K562 (cell line): ENCODE measurements at regions not wholly inside any gene's neighbourhood (a gene's known extent, or its start where the extent isn't known, plus 50 kb on each side); places are given as distances from the start of the nearest gene placed in this dataset.

Source experiments
- ATAC-seq: fragments of 200-7000 bp; cut with Tn5 transposase; 3 replicates; pipeline ENCODE4 v1.9.1; 2020; ENCODE audit warnings: moderate library complexity
- BruUV-seq: library from RNA; stranded (reverse); fragments of 400-500 nt; replicated peaks from 2 replicates; lab custom pipeline; 2021; lab: Mats Ljungman, UMichigan
- CTCF ChIA-PET: fragments of 300-600 bp; formaldehyde crosslinking; extraction: SDS; loops from one replicate; lab custom pipeline; 2021; ENCODE audit warnings: low intra/inter-chr PET ratio; lab: Yijun Ruan, JAX
- POLR2A ChIA-PET: fragments of 300-600, 350-650 bp; sonication (Branson Sonifier 250); formaldehyde crosslinking; extraction: SDS; loops from one replicate; lab custom pipeline; 2021; ENCODE audit warnings: antibody characterized with exemption, inconsistent platforms; lab: Yijun Ruan, JAX
- DNase-seq, 4 experiments: peaks; one replicate each; pipeline versions ENCODE4 v3.0.0 to v3.0.0-alpha.2; 2011 to 2018; ENCODE audit warnings: low spot score in 3 of 4, mixed read lengths in 3 of 4; ENCODE audit errors: extremely low read depth in 1 of 4
- FAIRE-seq: peaks from 2 replicates; lab custom pipeline; 2011; peaks lifted over from hg19 to GRCh38; lab: Jason Lieb, UNC
- H2AFZ ChIP-seq: 2 replicates; pipeline ENCODE4 v1.6.0; 2011; ENCODE audit warnings: low read depth, low read length, control low read depth, inconsistent platforms
- H3K27ac ChIP-seq: fragments of 200-600 bp; 3 replicates; pipeline ENCODE4 v1.8.0; 2011; ENCODE audit warnings: low read depth, mild to moderate bottlenecking, control low read depth, inconsistent platforms, low read length, moderate library complexity, mixed read lengths; ENCODE audit errors: extremely low read depth
- H3K27me3 ChIP-seq, 2 experiments: fragments of 300-600 bp in 1 of 2; 2 replicates in 1 of 2; 3 replicates in 1 of 2; pipeline versions ENCODE4 v1.6.0 to v1.8.0; 2011; ENCODE audit warnings: inconsistent platforms in 2 of 2, low read length in 2 of 2, mild to moderate bottlenecking in 1 of 2, mixed read lengths in 1 of 2, moderate library complexity in 1 of 2; ENCODE audit not compliant: control insufficient read depth in 2 of 2, insufficient read depth in 2 of 2
- H3K36me3 ChIP-seq: fragments of 300-600 bp; 3 replicates; pipeline ENCODE4 v1.8.0; 2011; ENCODE audit warnings: mild to moderate bottlenecking, low read length, inconsistent platforms; ENCODE audit not compliant: control insufficient read depth, insufficient read depth
- H3K4me1 ChIP-seq, 2 experiments: fragments of 200-600 bp in 1 of 2; replicated peaks in 1 of 2; 2 replicates in 1 of 2; 3 replicates in 1 of 2; pipeline versions ENCODE4 v1.5.1 to v1.8.0; 2011; ENCODE audit warnings: inconsistent platforms in 2 of 2, low read length in 2 of 2, mild to moderate bottlenecking in 1 of 2, mixed read lengths in 1 of 2, moderate library complexity in 1 of 2; ENCODE audit not compliant: control insufficient read depth in 2 of 2, insufficient read depth in 2 of 2
- H3K4me2 ChIP-seq: 2 replicates; pipeline ENCODE4 v1.6.1; 2011; ENCODE audit warnings: low read length, control low read depth, inconsistent platforms, mixed read lengths; ENCODE audit not compliant: insufficient read depth
- H3K4me3 ChIP-seq: fragments of 200-600 bp; sonication (generic), shearing (Covaris generic); 2 replicates; pipeline ENCODE4 v1.5.1; 2016; ENCODE audit warnings: control low read depth, inconsistent platforms
- H3K79me2 ChIP-seq: fragments of 200-600 bp; 3 replicates; pipeline ENCODE4 v1.8.0; 2011; ENCODE audit warnings: low read length, inconsistent platforms; ENCODE audit not compliant: control insufficient read depth, insufficient read depth
- H3K9ac ChIP-seq, 2 experiments: 2 replicates each; pipeline versions ENCODE4 v1.6.0 to v1.6.1; 2011; ENCODE audit warnings: low read depth in 2 of 2, low read length in 2 of 2, control low read depth in 1 of 2, inconsistent platforms in 1 of 2, mild to moderate bottlenecking in 1 of 2, mixed read lengths in 1 of 2; ENCODE audit not compliant: insufficient read depth in 1 of 2
- H3K9me1 ChIP-seq: one replicate; pipeline ENCODE4 v1.6.0; 2011; ENCODE audit warnings: inconsistent platforms, mild to moderate bottlenecking, low read length, moderate library complexity; ENCODE audit not compliant: control insufficient read depth, insufficient read depth
- H3K9me3 ChIP-seq: replicated peaks from 2 replicates; pipeline ENCODE4 v1.5.1; 2011; ENCODE audit warnings: low read depth, low read length, inconsistent platforms; ENCODE audit not compliant: control insufficient read depth, insufficient read depth
- H4K20me1 ChIP-seq: replicated peaks from 2 replicates; pipeline ENCODE4 v1.6.1; 2011; ENCODE audit warnings: low read length, inconsistent platforms, mixed read lengths; ENCODE audit not compliant: control insufficient read depth, insufficient read depth
- ATF2 ChIP-seq: sonication (generic); formaldehyde crosslinking; IDR thresholded peaks from 2 replicates; pipeline ENCODE4 v1.8.1; 2022; ENCODE audit warnings: missing genetic modification reagents
- CEBPB ChIP-seq: fragments of 450-650 bp; IDR thresholded peaks from 2 replicates; pipeline ENCODE4 v1.6.1; 2016; ENCODE audit warnings: missing genetic modification characterization, missing compliant biosample characterization
- NKRF ChIP-seq: fragments of 450-650 bp; IDR thresholded peaks from 2 replicates; pipeline ENCODE4 v1.6.1; 2016; ENCODE audit warnings: borderline replicate concordance
- PRMT5 ChIP-seq: sonication (generic); formaldehyde crosslinking; IDR thresholded peaks from 2 replicates; pipeline ENCODE4 v1.5.0; 2020; ENCODE audit warnings: missing genetic modification reagents
- TARDBP ChIP-seq: fragments of 450-650 bp; IDR thresholded peaks from 2 replicates; pipeline ENCODE4 v1.6.1; 2016
- WGBS: fragments of 100-300 bp; shearing (Covaris generic); methylation state at CpG from one replicate; pipeline ENCODE4 v1.1.6; 2016; ENCODE audit warnings: low coverage, mixed read lengths; ENCODE audit not compliant: insufficient coverage; ENCODE audit errors: missing lambda C conversion rate; 5-methylcytosine and 5-hydroxymethylcytosine counted together
- in situ Hi-C: fragments of 300-500 bp; cut with MboI; formaldehyde crosslinking; loops from 4 replicates; pipeline ENCODE4 v1.15.0; 2018; ENCODE audit warnings: inconsistent platforms, mixed read lengths
- intact Hi-C: fragments of 100-400 bp; cut with micrococcal nuclease; formaldehyde crosslinking; loops from 2 replicates; pipeline ENCODE4 v1.14.2; 2022

- TF ChIP-seq NKRF (no peak), TARDBP (no peak)
These were observed 2025.2 kb upstream of the IGFBP7 start (continued) for GRCh38 chr4:59135248-59135985.

GRCh38 chr4:59161249-59161648 is 2038.9 kb upstream of the ADGRL3 start:
- Histone ChIP-seq H3K27me3 (no peaks in the 10 kb centered on the region), H3K4me1 (no peaks in the 10 kb centered on the region), H4K20me1 (no peaks in the 10 kb centered on the region), H3K27ac (no peak overlapping the region), H3K4me3 (no peak overlapping the region), H3K4me2 (no peak overlapping the region), H3K9me1 (no peaks in the 10 kb centered on the region), H3K9me3 (no peaks in the 10 kb centered on the region), H3K79me2 (no peaks in the 10 kb centered on the region), H3K9ac (no peak overlapping the region), H2AFZ (no peak overlapping the region), H3K36me3 (no peaks in the 10 kb centered on the region)
- 0% methylated on average over 6 of the region's 6 CpGs for WGBS
- in situ Hi-C loops (no loop called here), intact Hi-C loops (no loop called here)
- TF ChIP-seq PRMT5 (CRISPR knock-in tag): no peak
- TF ChIP-seq ATF2: no peak
- peak; percentile 33 for TF ChIP-seq CEBPB
- FAIRE-seq (no peak), DNase-seq (no peak), ATAC-seq (no peak)
- POLR2A ChIA-PET: no interaction called here
- no TSS peak for BruUV-seq
- CTCF ChIA-PET: no interaction called here
